K562 (cell line): ENCODE measurements at regions not wholly inside any gene's neighbourhood (a gene's known extent, or its start where the extent isn't known, plus 50 kb on each side); places are given as distances from the start of the nearest gene placed in this dataset.

Experiments used
- ATAC-seq: fragments of 200-7000 bp; cut with Tn5 transposase; 3 replicates; pipeline ENCODE4 v1.9.1; 2020; ENCODE audit warnings: moderate library complexity
- BruUV-seq: library from RNA; stranded (reverse); fragments of 400-500 nt; replicated peaks from 2 replicates; lab custom pipeline; 2021; lab: Mats Ljungman, UMichigan
- CTCF ChIA-PET: fragments of 300-600 bp; formaldehyde crosslinking; extraction: SDS; loops from one replicate; lab custom pipeline; 2021; ENCODE audit warnings: low intra/inter-chr PET ratio; lab: Yijun Ruan, JAX
- POLR2A ChIA-PET: fragments of 300-600, 350-650 bp; sonication (Branson Sonifier 250); formaldehyde crosslinking; extraction: SDS; loops from one replicate; lab custom pipeline; 2021; ENCODE audit warnings: antibody characterized with exemption, inconsistent platforms; lab: Yijun Ruan, JAX
- DNase-seq, 4 experiments: peaks; one replicate each; pipeline versions ENCODE4 v3.0.0 to v3.0.0-alpha.2; 2011 to 2018; ENCODE audit warnings: low spot score in 3 of 4, mixed read lengths in 3 of 4; ENCODE audit errors: extremely low read depth in 1 of 4
- FAIRE-seq: peaks from 2 replicates; lab custom pipeline; 2011; peaks lifted over from hg19 to GRCh38; lab: Jason Lieb, UNC
- H2AFZ ChIP-seq: 2 replicates; pipeline ENCODE4 v1.6.0; 2011; ENCODE audit warnings: low read depth, low read length, control low read depth, inconsistent platforms
- H3K27ac ChIP-seq: fragments of 200-600 bp; 3 replicates; pipeline ENCODE4 v1.8.0; 2011; ENCODE audit warnings: low read depth, mild to moderate bottlenecking, control low read depth, inconsistent platforms, low read length, moderate library complexity, mixed read lengths; ENCODE audit errors: extremely low read depth
- H3K27me3 ChIP-seq, 2 experiments: fragments of 300-600 bp in 1 of 2; 2 replicates in 1 of 2; 3 replicates in 1 of 2; pipeline versions ENCODE4 v1.6.0 to v1.8.0; 2011; ENCODE audit warnings: inconsistent platforms in 2 of 2, low read length in 2 of 2, mild to moderate bottlenecking in 1 of 2, mixed read lengths in 1 of 2, moderate library complexity in 1 of 2; ENCODE audit not compliant: control insufficient read depth in 2 of 2, insufficient read depth in 2 of 2
- H3K36me3 ChIP-seq: fragments of 300-600 bp; 3 replicates; pipeline ENCODE4 v1.8.0; 2011; ENCODE audit warnings: mild to moderate bottlenecking, low read length, inconsistent platforms; ENCODE audit not compliant: control insufficient read depth, insufficient read depth
- H3K4me1 ChIP-seq, 2 experiments: fragments of 200-600 bp in 1 of 2; replicated peaks in 1 of 2; 2 replicates in 1 of 2; 3 replicates in 1 of 2; pipeline versions ENCODE4 v1.5.1 to v1.8.0; 2011; ENCODE audit warnings: inconsistent platforms in 2 of 2, low read length in 2 of 2, mild to moderate bottlenecking in 1 of 2, mixed read lengths in 1 of 2, moderate library complexity in 1 of 2; ENCODE audit not compliant: control insufficient read depth in 2 of 2, insufficient read depth in 2 of 2
- H3K4me2 ChIP-seq: 2 replicates; pipeline ENCODE4 v1.6.1; 2011; ENCODE audit warnings: low read length, control low read depth, inconsistent platforms, mixed read lengths; ENCODE audit not compliant: insufficient read depth
- H3K4me3 ChIP-seq: fragments of 200-600 bp; sonication (generic), shearing (Covaris generic); 2 replicates; pipeline ENCODE4 v1.5.1; 2016; ENCODE audit warnings: control low read depth, inconsistent platforms
- H3K79me2 ChIP-seq: fragments of 200-600 bp; 3 replicates; pipeline ENCODE4 v1.8.0; 2011; ENCODE audit warnings: low read length, inconsistent platforms; ENCODE audit not compliant: control insufficient read depth, insufficient read depth
- H3K9ac ChIP-seq, 2 experiments: 2 replicates each; pipeline versions ENCODE4 v1.6.0 to v1.6.1; 2011; ENCODE audit warnings: low read depth in 2 of 2, low read length in 2 of 2, control low read depth in 1 of 2, inconsistent platforms in 1 of 2, mild to moderate bottlenecking in 1 of 2, mixed read lengths in 1 of 2; ENCODE audit not compliant: insufficient read depth in 1 of 2
- H3K9me1 ChIP-seq: one replicate; pipeline ENCODE4 v1.6.0; 2011; ENCODE audit warnings: inconsistent platforms, mild to moderate bottlenecking, low read length, moderate library complexity; ENCODE audit not compliant: control insufficient read depth, insufficient read depth
- H3K9me3 ChIP-seq: replicated peaks from 2 replicates; pipeline ENCODE4 v1.5.1; 2011; ENCODE audit warnings: low read depth, low read length, inconsistent platforms; ENCODE audit not compliant: control insufficient read depth, insufficient read depth
- H4K20me1 ChIP-seq: replicated peaks from 2 replicates; pipeline ENCODE4 v1.6.1; 2011; ENCODE audit warnings: low read length, inconsistent platforms, mixed read lengths; ENCODE audit not compliant: control insufficient read depth, insufficient read depth
- ATF3 ChIP-seq, 2 experiments: fragments of 450-650 bp in 1 of 2; sonication (generic) in 1 of 2; formaldehyde crosslinking in 1 of 2; IDR thresholded peaks in 1 of 2; conservative IDR thresholded peaks in 1 of 2; 2 replicates each; pipeline versions ENCODE4 v1.6.1 to v1.8.1; 2016 to 2023; ENCODE audit warnings: mild to moderate bottlenecking in 2 of 2, moderate library complexity in 2 of 2, inconsistent platforms in 1 of 2, missing genetic modification reagents in 1 of 2
- HDAC2 ChIP-seq: fragments of 450-650 bp; IDR thresholded peaks from 2 replicates; pipeline ENCODE4 v1.6.1; 2016; ENCODE audit warnings: mild to moderate bottlenecking
- KDM2B ChIP-seq: fragments of 250-450 bp; sonication (Bioruptor Pico); IDR thresholded peaks from 2 replicates; pipeline ENCODE4 v1.8.0; 2021; ENCODE audit warnings: mild to moderate bottlenecking, moderate library complexity
- POLR2AphosphoS2 ChIP-seq: IDR thresholded peaks from 2 replicates; pipeline ENCODE4 v1.6.1; 2012; ENCODE audit warnings: low read length, improper control_type of control experiment
- POLR2AphosphoS5 ChIP-seq: IDR thresholded peaks from 2 replicates; pipeline ENCODE4 v1.6.1; 2011; ENCODE audit warnings: mild to moderate bottlenecking, low read depth, low read length, moderate library complexity; ENCODE audit not compliant: control insufficient read depth, insufficient read depth
- POLR2B ChIP-seq: fragments of 450-650 bp; IDR thresholded peaks from 2 replicates; pipeline ENCODE4 v1.6.1; 2018; ENCODE audit warnings: low read depth; ENCODE audit not compliant: partially characterized antibody
- PREB ChIP-seq: sonication (generic); formaldehyde crosslinking; IDR thresholded peaks from 2 replicates; pipeline ENCODE4 v1.8.1; 2023; ENCODE audit warnings: mild to moderate bottlenecking, missing genetic modification reagents
- RBM17 ChIP-seq: fragments of 200-400 bp; formaldehyde crosslinking; IDR thresholded peaks from 2 replicates; pipeline ENCODE4 v1.6.1; 2017; ENCODE audit warnings: low read depth, mild to moderate bottlenecking, low read length, borderline replicate concordance
- SMARCE1 ChIP-seq: fragments of 450-650 bp; IDR thresholded peaks from 2 replicates; pipeline ENCODE4 v1.7.1; 2016; ENCODE audit warnings: mild to moderate bottlenecking
- STAT5B ChIP-seq: fragments of 250-450 bp; sonication (Bioruptor Pico); IDR thresholded peaks from 2 replicates; pipeline ENCODE4 v1.8.0; 2021; ENCODE audit warnings: mild to moderate bottlenecking, inconsistent platforms
- YBX1 ChIP-seq: fragments of 450-650 bp; IDR thresholded peaks from 2 replicates; pipeline ENCODE4 v1.7.1; 2016; ENCODE audit warnings: mild to moderate bottlenecking
- WGBS: fragments of 100-300 bp; shearing (Covaris generic); methylation state at CpG from one replicate; pipeline ENCODE4 v1.1.6; 2016; ENCODE audit warnings: low coverage, mixed read lengths; ENCODE audit not compliant: insufficient coverage; ENCODE audit errors: missing lambda C conversion rate; 5-methylcytosine and 5-hydroxymethylcytosine counted together
- in situ Hi-C: fragments of 300-500 bp; cut with MboI; formaldehyde crosslinking; loops from 4 replicates; pipeline ENCODE4 v1.15.0; 2018; ENCODE audit warnings: inconsistent platforms, mixed read lengths
- intact Hi-C: fragments of 100-400 bp; cut with micrococcal nuclease; formaldehyde crosslinking; loops from 2 replicates; pipeline ENCODE4 v1.14.2; 2022
- TF ChIP-seq, protein P1 (sequence below): fragments of 450-650 bp; IDR thresholded peaks from 2 replicates; pipeline ENCODE4 v1.6.1; 2017; ENCODE audit warnings: mild to moderate bottlenecking, moderate library complexity
- TF ChIP-seq, protein P2 (sequence below): fragments of 250-450 bp; sonication (Bioruptor Pico); IDR thresholded peaks from 2 replicates; pipeline ENCODE4 v1.5.0; 2022; ENCODE audit warnings: mild to moderate bottlenecking

DNA sequence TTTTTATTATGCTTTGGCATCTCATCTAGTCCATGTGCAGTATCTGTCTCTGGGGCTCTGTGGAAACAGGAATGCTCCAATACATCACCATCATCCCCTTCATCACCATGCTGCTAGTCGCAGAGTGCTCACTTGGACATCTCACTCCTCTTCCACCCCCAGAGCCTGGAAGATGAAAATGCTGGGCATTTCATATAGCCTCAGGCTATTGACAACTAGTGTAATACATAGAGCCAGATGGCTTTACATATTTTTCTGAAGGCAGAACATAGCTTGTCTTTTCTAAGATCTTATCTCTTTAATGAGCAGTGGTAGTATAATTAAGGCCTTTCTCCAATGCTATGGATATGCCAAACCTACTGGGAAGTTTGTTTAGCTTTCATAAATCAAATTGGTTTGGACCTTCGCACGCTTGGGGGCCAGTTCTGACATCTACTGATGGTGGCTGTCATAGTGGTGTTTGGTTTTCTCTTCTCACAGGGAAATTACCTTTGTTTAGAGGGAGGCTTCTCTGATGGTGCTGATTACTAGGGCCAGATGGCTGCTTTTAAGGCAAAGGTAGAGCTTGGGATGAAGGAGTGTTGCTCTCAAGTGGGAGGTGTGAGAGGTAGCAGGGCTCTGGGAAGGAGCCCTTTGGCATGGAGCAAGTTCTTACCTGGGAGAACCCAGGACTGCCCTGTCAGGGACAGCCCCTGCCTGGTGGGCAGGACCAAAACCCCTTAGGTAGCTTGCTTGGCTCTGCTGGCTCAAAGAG, 63.1 kb upstream of the CXCL14 start:
- WGBS: 3% methylated on average over 3 of the region's 3 CpGs
- H3K36me3 ChIP-seq: no peaks in the 10 kb centered on the region
- no peaks in the 10 kb centered on the region for H3K9me1 ChIP-seq
- no peaks in the 10 kb centered on the region for H3K4me1 ChIP-seq
- in situ Hi-C loops (no loop called here), intact Hi-C loops (no loop called here)
- DNase-seq (no peak), FAIRE-seq (no peak), ATAC-seq (no peak)
- H2AFZ ChIP-seq: no peak overlapping the region
- ChIA-PET CTCF (no interaction called here), POLR2A (interaction anchor here (0.5 to 0.7 kb wide), 2 partner anchors 186 to 266 kb away, joined by 3 to 4 read pairs; no protein-coding TSS in a partner anchor)
- H3K4me3 ChIP-seq: no peak overlapping the region
- TF ChIP-seq ATF3 (IDR thresholded peaks at IDR 0.05) (no peak), ATF3 (CRISPR knock-in tag; conservative IDR thresholded peaks at IDR 0.05) (no peak), RBM17 (no peak), POLR2AphosphoS5 (no peak), HDAC2 (no peak), SMARCE1 (no peak), POLR2B (no peak), STAT5B (CRISPR knock-in tag) (no peak), POLR2AphosphoS2 (no peak), YBX1 (no peak), KDM2B (CRISPR knock-in tag) (no peak), PREB (CRISPR knock-in tag) (no peak)
- TF ChIP-seq, protein P1, sequence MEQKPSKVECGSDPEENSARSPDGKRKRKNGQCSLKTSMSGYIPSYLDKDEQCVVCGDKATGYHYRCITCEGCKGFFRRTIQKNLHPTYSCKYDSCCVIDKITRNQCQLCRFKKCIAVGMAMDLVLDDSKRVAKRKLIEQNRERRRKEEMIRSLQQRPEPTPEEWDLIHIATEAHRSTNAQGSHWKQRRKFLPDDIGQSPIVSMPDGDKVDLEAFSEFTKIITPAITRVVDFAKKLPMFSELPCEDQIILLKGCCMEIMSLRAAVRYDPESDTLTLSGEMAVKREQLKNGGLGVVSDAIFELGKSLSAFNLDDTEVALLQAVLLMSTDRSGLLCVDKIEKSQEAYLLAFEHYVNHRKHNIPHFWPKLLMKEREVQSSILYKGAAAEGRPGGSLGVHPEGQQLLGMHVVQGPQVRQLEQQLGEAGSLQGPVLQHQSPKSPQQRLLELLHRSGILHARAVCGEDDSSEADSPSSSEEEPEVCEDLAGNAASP: no peak
- TF ChIP-seq, protein P2, sequence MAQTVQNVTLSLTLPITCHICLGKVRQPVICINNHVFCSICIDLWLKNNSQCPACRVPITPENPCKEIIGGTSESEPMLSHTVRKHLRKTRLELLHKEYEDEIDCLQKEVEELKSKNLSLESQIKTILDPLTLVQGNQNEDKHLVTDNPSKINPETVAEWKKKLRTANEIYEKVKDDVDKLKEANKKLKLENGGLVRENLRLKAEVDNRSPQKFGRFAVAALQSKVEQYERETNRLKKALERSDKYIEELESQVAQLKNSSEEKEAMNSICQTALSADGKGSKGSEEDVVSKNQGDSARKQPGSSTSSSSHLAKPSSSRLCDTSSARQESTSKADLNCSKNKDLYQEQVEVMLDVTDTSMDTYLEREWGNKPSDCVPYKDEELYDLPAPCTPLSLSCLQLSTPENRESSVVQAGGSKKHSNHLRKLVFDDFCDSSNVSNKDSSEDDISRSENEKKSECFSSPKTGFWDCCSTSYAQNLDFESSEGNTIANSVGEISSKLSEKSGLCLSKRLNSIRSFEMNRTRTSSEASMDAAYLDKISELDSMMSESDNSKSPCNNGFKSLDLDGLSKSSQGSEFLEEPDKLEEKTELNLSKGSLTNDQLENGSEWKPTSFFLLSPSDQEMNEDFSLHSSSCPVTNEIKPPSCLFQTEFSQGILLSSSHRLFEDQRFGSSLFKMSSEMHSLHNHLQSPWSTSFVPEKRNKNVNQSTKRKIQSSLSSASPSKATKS (CRISPR knock-in tag): no peak
- H3K4me2 ChIP-seq: no peak overlapping the region
- H3K27me3 ChIP-seq: peaks cover 0 to 23% of the 10 kb centered on the region in 2 experiments
- H3K9ac ChIP-seq: no peak overlapping the region
- H3K9me3 ChIP-seq: no peaks in the 10 kb centered on the region
- H3K79me2 ChIP-seq: no peaks in the 10 kb centered on the region
- H4K20me1 ChIP-seq: no peaks in the 10 kb centered on the region
- BruUV-seq: no TSS peak
- H3K27ac ChIP-seq: no peak overlapping the region
